Hippocampal formation (tissue), 2 donors: ENCODE measurements at regions not wholly inside any gene's neighbourhood (a gene's known extent, or its start where the extent isn't known, plus 50 kb on each side); places are given as distances from the start of the nearest gene placed in this dataset.

ENCODE experiments used
- DNase-seq, 2 donors: peaks; one replicate each; lab custom pipeline; 2025; lab: John Stamatoyannopoulos, UW

- no peak for DNase-seq
Measured at GRCh38 chr12:41768456-41768855, 376.2 kb downstream of the GXYLT1 start.

- DNase-seq, result no peak
Measured at GRCh38 chr12:41762691-41763090, 382.0 kb downstream of the GXYLT1 start.

GRCh38 chr12:41745593-41745992 is 399.1 kb downstream of the GXYLT1 start:
- no peak for DNase-seq

DNA sequence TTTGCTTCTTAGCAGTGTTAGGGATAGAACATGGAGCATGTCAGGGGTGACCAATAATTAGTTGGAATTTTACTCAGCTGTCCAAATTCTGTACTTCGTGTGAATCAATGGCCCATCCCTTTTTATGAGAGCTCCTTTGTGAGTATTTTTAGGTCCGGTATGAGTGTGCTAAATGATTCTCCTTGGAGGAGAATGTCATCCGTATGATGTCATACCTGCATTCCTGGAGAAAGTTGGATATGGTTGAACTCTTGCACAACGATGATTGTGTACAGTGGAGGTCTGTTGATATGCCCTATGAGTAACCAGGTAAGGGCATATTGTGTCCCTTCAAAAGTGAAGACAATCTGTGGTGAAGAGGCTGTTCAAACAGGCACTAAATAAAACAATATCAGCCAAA is 400.8 kb downstream of the GXYLT1 start:
- no peak for DNase-seq

GRCh38 chr12:41739066-41739465 is 405.6 kb downstream of the GXYLT1 start:
- DNase-seq, result no peak

DNA sequence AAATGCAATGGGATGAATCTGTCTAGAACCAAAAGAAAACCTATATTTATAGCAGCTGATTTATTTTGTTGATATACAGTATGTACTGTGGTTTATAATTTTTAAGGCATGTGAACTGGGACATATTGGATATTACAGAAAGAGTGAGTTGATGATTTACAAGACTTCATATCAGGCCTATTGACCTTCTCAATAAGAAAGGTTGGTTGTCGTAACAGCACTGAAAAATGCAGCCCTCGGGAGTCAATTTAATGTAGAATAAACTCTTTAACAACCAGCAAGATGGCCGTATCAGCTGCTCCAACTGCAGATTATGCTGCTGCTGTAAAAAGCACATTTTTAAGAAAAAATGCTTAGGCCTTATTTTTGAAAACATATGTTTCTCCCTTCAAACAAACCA is 407.3 kb downstream of the GXYLT1 start:
- DNase-seq, result no peak

DNA sequence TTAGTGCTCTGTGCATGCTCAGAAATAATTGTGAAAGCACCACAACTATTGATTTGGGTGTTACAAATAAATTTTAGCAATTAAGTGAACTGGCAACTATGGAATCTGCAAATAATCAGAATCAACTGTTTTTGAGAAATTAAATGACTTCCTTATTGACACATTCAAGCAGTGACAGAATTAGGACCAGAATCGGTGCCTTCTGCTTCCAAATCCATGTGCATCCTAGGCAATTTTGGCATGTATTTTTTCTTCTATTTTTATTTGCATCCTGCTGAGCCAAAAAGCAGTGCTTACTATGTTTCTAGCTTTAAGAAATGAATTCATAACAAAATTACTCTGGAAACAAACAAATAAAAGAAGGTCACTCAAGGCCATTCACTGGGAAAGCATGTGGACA is 408.2 kb downstream of the GXYLT1 start:
- DNase-seq, result no peak

DNA sequence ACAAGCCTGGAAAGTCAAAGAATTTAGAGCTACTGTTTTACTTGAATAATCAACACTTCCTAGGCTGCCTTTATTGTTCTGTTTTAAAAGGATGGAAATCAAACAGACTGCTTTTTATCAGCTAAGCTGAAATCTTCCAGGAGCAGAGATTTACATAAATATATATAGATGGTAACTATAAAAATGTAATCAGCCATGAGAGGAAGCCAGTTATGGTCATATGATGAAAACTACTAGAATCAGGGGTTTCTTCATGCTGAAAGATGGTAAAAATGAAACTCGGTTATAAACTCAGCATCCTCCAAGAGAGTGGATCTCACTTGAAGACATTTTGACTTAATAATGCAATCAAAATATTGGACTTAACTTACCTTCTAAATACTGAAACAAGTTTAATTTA is 413.0 kb downstream of the GXYLT1 start:
- no peak for DNase-seq

GRCh38 chr12:41731061-41731460 is 413.6 kb downstream of the GXYLT1 start:
- DNase-seq, result no peak

- no peak for DNase-seq
Measured at GRCh38 chr12:41724216-41724615, 420.5 kb downstream of the GXYLT1 start.

DNA sequence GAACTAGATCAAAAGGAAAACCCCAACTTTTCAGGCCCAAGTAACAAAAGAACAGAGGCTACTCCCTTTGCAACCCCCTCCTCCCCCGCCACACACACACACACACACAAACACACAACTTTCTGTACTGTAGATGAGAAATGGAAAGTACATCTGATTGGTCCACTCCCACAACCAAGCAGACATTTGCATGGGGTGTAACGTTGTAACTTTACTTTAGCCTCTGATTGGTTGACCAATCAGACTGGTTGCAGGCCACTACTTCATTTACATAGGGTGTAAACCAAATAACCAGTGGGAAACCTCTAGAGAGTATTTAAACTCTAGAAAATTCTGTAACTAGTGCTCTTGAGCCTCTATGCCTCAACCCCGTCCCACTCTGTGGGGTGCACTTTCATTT is 425.5 kb downstream of the GXYLT1 start:
- DNase-seq, result no peak

DNA sequence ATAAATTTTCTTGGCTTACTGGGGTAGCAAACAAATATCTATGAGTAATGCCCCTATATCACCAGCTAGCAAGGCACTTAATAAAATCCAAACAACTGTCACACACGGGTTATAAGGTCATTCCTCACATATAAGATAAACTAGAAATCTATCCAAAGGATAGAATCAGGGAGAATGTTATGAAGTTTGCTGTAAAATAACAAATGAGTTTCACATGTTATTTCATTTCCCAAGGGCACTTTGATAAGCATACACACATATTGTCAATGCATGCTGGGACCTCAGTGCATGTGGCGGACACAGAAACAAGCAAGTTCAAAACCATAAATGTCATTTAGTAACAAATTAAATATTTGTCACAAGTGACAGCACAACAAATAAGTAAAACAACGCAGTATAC is 429.4 kb downstream of the GXYLT1 start:
- no peak for DNase-seq

DNA sequence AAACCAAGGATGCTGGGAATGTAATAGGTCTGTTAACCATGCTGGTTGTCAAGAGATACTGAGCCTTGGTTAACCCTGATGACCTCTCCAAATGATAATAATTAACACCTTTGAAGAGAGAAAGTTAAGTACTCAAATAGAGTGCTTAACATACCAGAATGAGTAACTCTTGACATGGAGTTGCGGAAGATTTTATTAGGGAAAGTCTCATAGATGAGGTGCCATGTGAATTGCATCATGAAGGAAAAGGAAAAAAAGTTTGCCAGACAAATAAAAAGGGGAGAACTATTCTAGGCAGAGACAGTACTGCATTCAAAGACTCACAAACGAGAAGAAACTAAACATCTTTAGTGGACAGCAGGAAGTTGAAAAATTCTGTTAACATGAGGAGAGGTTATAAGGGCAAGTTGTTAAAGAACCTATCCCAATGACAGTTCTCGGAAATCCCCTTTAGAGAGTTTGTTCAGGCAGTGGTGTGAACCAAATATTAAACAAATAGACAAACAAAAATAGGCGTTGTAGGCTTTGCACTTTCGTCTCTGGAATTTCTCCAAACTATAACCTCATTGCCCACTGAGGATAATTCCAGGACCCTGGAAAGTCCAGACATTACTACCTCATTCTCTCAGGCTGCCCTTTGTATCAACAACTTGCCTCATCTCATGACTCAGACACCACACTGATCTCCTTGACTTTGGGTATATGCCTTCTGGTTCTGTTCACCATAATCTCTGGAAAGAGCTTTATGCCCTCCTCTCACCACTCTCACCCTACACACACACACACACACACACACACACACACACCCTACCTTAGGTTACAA is 435.0 kb downstream of the GXYLT1 start:
- DNase-seq, result no peak

- no peak for DNase-seq
Measured at GRCh38 chr12:41709012-41709411, 435.7 kb downstream of the GXYLT1 start.

GRCh38 chr12:41706376-41706775 is 438.3 kb downstream of the GXYLT1 start:
- DNase-seq, result no peak

DNA sequence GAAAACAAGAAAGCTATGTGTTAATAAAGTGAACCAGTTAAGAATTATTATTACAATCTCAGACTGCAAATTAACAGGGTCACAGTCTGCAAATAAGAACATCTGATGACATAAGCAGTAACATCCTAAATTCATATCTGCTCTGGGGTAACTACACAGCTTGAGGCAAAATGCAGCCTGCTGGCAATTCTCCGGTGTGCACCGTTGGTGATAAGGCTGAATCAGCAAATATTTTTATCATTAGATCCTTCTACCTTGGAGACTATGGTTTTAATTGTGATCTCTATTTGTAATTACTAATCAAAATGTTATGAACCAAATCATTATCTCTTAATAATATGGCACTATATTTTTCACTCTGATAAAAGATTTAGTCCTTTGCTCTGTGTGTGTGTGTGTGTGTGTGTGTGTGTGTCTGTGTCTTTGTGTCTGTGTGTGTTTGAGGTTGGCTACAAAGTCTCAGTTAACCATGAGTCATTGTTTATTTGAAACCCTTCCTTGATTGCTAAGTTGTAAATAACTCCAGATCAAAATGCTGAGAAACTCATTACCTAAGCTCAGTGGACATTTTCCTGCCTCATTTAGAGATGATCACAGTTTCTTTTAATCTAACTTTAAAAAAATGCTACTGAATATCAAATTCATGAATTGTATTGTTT is 442.6 kb downstream of the GXYLT1 start:
- DNase-seq, result no peak

- no peak for DNase-seq
Measured at GRCh38 chr12:41700940-41701339, 443.7 kb downstream of the GXYLT1 start.

- no peak for DNase-seq
Measured at GRCh38 chr12:41699658-41700057, 445.0 kb downstream of the GXYLT1 start.

GRCh38 chr12:41697161-41697560 is 447.5 kb downstream of the GXYLT1 start:
- no peak for DNase-seq

- no peak for DNase-seq
Measured at GRCh38 chr12:41684997-41685396, 459.7 kb downstream of the GXYLT1 start.

DNA sequence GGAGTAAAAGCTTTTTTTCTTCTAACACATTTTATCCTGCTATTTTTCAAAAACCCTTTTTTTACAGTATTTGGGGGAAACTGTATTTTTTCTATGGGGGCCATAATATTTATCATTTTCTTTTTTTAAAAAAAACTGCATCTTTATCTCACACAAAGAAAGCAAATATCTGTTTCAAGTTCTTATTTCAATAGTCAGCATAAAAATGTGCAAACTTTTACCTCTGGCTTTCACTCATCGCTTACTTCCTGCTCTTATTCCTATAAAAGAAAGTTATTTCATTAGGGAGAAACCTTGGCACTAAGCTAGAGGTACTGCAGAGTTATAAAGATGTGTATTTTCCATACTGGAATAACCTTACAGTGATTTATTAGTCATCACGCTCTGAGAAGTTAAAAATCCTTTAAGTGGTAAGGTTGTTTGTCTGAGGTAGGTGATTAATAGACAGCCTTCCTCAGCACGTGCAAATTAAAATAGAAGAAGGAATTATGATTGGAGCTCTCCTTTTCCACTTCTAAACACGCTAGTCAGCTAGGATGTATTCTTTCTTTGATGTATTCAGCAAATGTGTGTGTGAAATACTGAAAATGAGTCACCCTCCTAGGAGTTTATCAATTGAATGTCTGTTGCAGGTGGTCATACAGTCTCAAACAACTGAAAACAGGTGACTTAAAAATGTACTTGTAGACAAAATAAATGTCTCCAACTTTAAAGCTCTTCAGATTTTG is 461.0 kb downstream of the GXYLT1 start:
- no peak for DNase-seq

GRCh38 chr12:41683023-41683422 is 461.7 kb downstream of the GXYLT1 start:
- no peak for DNase-seq

- DNase-seq, result no peak
Measured at GRCh38 chr12:41681898-41682297, 462.8 kb downstream of the GXYLT1 start.
